Pons (tissue), 1 donor: ENCODE measurements at regions not wholly inside any gene's neighbourhood (a gene's known extent, or its start where the extent isn't known, plus 50 kb on each side); places are given as distances from the start of the nearest gene placed in this dataset.

Experiments
- DNase-seq: peaks from one replicate; pipeline ENCODE4 v3.0.0-alpha.2; 2016; ENCODE audit warnings: low spot score

DNA sequence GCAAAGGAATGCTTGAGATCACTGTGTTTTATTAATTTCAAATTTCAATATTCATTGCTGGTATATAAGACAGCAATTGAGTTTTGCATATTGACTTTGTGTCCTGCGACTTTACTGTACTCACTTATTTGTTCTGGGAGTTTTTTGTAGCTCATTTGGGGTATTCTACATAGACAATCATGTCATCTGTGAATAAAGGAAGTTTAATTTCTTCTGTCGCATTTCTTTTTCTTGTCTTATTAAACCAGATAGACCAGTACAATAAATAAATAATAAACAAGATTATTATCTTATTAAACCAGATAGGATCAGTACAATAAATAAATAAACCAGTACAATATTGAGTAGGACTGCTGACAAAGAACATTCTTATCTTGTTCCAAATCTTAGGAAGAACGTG is 448.2 kb downstream of the RPS24 start:
- DNase-seq = no peak

DNA sequence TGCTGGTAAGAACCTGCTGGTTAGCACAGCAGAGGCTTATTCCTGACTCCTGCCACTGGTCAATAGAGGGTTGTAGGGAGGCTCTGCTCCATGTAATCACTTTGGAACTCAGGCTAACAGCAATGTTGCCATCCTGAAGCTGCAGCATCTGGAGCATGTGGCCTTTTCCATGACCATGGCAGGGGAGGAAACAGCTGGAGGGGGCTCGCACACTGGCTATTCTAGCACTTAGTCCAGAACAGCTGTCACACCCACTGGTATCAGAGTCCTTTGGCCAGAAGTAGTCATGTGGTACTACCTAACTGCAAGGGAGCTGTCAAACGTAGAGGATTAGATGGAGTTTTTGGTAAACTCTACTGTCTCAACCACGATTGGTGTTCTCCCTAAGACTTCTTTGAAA is 450.0 kb downstream of the RPS24 start:
- no peak for DNase-seq

DNA sequence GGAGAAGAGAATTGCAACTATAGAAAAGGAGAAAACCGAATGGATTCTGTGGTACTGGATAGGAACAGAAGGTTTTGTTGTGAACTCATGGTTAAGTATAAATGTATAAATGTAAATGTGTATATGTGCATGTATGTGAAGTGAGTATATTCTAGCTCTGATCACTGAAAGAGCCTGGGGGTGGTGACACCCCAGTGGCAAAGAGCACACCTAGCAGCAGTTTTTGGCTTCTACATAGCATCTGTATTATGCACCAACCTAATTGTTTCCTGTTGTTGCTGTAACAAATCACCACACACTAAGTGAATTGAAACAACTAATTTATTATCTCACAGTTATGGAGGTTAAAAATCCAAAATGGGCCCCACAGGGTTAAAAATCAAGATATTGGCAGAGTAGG is 455.4 kb downstream of the RPS24 start:
- no peak for DNase-seq

DNA sequence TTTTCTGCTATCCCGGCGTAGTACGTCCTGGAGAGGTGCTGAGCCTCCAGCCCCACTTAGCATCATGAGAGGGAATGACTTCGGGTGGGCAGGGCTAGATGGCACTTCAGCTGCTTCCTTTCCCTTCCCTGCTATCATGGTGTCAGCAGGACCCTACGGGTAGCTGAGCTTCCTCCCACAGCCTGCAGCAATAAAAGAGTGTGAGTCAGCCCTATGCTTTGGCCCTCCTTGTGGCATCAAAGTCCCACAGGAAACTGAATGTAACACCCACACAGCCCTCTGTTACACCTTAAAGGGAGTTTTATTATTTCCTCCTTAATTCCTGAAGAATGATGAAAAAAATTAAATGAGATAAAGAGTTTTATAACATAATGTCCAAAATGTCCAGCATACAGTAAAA is 458.1 kb downstream of the RPS24 start:
- DNase-seq = no peak

DNA sequence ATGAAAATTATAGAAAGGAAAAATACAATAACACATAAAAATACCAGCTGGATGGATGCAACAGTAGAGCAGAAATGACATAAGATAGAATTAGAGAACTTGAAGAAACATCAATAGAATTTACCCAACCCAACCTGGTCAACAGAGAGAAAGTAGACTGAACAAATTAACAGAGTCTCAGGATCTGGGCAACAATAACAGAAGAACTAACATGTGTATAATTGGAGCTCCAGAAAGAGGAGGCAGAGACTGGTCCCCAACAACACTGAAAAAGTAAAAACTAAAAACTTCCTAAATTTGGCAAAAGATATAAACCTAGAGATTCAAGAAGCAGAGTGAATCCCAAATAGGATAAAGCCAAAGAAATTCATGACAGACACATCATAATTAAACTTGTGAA is 458.8 kb downstream of the RPS24 start:
- DNase-seq = no peak

DNA sequence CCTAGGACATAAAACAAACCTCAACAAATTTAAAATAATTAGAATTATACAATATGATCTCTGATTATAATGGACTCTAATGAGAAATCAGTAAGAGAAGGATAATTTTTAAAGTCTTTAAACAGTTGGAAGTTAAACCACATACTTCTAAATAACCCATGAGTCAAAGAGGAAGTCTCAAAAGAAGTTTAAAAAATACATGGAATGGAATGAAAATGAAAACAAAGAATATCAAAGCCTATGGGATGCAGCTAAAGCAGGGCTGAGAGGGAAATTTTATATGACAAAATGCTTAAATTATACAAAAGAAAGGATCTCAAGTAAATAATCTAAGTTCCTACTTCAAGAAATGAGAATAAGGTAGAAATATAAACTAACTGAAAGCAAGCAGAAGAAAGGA is 460.5 kb downstream of the RPS24 start:
- DNase-seq = no peak

DNA sequence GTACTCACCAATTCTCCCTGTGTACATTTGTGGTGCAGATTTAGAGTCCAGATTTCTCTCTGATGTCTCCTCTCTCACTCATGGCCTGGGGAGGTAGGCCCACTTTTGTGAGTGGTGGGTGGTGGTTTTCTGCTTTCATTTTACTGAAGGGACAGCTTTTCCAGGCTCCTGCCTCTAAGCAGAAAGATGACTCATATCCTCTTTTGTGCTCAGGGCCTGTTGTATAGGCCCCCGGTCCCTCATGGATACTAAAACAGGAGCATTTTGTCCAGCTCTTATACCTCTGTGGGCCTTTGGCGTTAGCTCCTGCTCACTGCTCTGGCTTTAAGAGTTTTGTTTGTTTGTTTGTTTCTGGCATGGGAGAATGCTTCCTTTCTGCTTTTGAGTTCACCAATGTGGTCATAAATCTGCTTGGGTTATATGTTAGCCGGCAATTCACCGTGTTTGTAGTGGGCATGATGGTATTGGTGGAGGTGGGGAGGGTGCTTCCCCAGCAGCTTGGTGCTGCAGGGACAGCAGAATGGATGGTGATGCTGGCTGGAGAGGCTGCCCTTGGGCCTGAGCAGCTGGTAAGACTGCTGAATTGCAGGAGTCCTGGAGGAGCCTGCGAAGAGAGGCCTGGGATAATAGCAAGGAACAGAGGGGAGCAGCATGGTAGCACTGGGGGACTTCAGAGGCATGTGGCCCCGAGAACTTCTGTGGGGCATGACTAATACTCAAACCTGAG is 468.7 kb downstream of the RPS24 start:
- no peak for DNase-seq

DNA sequence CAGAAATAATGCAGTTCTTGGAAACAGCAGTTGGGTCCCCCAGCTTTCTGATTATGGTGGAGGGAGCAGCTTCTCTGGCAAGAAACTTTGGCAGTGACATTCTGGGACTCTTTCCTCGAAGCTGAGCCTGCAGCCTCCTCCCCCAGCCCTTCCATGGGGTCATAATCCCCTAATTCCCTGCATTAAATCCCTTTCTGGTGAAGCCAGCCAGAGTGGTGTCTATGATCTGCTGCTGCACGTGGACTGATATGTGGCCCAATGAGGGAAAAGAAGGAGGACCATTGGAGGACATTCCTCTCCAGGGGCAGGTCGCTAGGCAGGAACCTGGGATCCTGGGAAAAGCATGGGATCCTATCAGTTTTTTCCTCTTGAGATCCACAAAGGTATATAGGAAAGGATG is 470.5 kb downstream of the RPS24 start:
- no peak for DNase-seq

DNA sequence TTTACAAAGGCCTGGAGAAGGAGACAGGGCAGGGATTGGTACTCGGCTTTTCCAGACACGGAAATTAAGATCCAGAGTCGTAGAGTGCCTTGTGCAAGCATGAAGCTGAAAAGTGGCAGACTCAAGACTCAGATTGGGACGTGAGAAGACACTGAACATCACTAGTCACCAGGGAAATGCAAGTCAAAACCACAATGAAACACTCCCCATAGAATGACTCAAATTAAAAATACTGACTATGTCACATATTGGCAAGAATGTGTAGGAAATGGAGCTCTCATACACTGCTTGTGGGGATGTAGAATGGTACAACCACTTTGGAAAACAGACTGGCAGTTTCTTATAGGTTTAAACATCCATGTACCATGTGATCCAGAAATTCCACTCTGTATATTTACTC is 472.0 kb downstream of the RPS24 start:
- no peak for DNase-seq

DNA sequence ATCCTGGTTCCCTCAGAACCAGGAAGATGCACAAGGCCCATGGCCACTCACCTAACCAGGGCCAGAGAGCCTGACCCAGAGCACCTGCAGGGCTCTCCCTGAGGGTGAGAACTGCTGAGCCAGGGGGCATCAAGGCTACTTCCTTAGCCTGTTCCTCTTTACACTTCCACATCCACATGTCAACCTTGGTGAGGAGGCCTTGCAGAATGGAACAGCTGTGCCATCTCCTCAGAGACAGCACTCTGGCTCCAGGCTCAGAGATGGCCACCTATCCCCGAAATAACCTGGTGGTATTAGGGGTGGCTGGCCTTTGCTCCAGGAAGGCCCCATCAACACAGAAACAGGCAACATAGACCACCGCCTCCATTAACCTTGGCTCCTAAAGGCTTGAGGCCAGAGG is 473.0 kb downstream of the RPS24 start:
- no peak for DNase-seq

DNA sequence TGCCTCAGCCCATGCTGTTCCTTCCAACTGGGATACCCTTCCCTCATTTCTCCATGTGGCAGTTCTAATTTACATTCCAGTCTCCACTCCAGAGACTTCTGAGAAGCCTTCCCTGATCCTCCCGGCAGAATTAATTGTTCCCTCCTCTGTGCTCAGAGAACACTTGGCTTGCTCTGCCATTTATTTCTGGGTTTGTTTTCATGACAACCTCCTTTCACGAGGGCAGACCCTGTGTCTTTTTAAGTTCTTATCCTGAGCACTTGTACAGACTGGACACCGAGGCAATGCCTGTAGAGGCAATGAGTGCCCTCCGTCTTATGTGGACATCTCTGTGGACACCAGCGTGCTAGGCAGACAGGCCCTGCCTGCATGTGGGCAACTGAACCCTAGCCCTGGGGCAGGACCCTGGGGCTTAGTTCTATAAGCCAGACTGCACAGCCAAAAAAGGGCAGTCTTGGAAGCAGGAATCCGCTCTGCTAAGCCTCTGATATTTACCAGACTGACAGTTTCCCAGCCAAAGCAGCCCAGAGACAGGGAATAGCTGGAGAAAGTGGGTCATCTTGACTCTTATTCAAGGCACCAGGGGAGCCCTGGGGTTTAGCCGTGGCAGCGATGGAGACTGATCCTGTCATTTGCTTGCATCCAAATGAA is 474.0 kb downstream of the RPS24 start:
- DNase-seq = no peak

DNA sequence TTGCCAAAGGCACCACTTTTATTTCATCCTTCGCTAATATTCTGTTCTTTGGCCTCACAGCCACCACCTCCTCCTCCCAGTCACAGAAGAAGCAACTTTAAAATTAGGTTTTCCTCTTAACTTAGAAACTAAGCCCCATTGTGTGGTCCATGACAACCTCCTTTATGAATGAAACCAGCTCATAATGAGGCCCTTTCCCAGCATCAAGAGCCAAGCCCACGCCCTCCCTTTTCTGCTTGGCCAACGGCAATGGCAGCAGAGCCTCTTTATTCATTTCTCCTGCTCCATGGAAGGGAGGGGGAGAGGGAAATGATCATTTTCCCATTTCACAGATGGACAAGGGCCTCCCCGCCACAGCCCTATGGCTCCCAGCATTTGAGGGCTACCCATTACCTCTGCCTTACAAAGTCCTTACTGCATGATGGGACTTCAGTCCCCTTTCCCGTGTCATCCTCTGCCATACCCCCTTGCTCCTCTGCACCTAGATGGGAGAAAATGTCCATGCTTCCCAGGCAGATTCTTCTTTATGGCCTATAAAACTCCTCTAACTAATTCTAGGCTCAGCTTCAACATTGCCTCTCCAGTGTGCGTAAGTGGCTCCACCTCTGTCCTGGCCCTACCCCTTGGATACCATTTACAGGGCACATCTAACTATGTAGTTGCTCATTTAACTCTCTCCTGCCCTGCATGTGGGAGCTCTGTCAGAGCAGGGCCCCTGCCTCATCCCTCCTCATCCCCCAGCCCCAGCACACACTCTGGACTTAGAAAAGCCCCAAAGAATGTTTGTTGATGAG is 475.5 kb downstream of the RPS24 start:
- peak; percentile 54 for DNase-seq

DNA sequence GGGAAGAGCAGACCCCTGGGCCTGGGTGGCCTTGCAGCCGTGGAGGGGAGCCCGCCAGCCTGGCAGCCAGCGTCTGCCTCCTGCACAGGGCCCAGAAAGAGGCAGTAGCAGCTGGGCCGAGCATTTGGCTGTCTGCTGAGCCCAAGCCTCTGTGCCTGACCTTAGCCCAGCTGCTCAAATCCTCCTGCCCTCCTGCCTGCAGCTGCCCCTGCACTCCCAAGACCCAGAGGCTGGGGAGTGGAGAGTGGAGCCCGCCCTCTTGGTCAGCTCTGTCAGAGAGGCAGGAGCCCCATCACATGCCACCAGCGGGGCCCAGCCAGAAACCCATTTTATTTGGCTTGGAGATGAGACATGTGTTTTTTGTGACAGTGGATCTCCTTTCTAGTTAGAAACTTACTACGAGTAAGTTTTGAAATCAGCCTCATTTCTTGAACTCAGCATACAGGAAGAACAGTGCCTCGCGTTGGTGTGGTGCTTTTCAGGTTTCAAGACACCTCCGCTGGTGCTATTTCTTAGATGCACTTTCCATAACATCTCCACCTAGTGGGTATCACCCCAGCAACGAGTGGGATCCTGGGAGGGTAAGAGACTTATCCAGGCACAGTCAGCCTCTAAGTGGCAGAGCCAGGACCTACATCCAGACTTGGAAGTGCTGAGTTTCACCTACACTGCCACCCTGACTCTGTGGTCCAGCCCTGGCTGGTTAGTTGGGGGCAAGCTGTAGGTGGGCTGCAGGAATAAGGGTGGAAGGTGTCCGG is 477.1 kb downstream of the RPS24 start:
- no peak for DNase-seq

DNA sequence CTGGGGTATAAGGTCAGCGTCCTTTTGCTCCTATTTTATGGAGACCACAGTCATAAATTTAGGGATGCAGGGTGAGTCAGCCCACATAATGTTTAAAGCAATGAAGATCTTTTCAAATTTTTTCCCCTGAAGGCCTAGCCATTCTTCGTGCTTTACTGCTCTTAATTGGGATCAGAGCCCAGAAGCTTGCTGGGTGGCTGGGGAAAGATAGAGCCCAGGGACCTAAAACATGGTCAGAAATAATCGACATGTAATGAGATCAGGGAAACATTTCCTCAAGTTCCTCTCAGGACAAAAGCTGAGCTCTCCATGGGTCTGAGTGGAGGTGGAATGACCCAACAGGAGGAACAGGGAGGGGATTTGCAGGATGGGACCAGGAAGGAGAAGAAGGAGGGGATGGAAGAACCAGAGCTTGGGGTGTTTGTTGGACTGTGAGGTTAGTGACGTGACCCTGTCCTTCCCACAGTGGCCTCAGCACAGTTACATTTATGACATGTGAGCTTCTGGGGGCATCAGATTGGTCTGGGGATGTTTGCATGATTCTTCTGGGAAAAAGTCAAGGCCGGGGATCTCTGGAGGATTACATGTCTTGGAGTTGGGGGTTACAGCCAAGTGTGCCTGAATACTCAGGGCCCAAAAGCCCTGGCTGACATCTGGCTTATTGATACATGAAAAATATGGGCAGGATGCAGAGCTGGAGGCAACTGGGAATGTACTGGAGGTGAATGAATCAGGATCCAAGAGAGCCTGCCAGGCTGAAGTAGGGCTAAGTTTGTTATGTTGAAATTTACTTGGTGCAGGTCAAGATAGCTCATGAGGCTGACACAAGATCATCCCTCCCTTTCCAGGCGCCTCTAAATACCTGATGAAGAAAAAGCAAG is 477.9 kb downstream of the RPS24 start:
- DNase-seq = no peak

DNA sequence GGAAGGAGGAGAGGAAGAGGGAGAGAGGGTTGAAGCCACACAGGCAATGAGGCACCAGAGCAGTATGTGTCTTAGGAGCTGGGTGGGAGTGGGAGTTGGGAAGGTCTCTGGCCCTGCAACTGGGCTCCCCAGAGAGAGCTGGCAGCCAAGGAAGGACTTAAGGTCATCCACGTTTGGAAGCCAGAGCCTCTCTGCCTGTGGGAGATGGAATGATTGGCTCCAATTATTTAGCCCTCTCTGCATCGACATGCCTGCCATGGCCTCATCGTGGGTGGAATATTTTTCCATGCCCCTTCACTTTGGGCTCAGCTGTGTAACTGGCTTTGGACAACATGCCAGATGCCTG is 478.5 kb downstream of the RPS24 start:
- DNase-seq = no peak

DNA sequence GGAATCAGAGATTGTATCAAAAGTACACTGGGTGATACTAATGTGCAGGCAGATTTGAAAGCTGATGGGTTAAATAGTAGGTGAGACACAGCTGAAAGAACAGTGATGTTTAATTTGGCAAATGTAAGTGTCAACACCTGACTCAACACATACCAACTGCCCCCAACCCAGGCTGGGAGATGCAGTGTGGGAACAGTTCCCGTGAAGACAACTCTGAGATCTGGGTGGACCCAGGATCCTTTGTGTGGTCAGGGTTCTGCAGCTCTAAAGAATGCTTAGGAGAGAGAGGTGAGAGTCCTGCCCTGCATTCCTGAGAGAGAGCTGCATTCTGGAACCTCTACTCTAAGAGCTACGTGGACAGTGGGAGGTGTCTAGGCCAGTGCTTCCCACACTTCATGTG is 479.7 kb downstream of the RPS24 start:
- DNase-seq = no peak

DNA sequence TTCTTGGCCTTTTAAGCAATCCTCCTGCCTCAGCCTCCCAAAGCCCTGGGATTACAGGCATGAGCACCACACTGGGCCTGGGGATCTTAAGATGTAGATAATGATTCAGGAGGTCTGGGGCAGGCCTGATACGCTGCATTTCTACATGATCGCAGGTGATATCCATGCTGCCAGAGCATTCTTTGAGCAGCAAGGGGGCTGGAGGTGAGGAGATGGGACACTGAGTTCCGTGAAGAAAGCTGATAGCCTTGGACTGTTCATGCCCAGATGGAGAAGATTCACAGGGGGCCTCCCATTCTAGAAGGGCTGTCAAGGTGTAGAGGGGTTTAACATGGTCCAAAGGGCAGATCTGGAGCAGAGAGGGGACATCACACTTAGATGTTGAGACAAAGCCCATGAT is 480.3 kb downstream of the RPS24 start:
- no peak for DNase-seq

DNA sequence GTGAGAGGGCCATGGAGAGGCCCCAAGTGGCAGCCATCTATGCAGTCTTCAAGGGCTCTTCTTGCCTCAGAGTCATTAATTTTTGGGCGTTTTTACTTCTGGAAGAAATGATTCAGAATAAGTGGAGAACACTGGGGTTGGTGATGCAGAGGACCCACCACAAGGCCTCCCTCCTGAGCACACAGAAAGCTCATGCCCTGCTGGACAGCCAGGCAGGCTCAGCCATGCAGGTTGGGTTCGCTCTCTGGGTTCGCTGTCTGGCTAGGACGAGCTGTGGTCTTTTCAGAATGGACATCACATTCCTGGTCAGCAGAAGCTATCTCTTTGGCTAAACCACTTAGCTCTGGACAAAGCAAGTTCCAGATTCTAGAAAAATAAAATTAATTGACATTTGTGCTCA is 480.8 kb downstream of the RPS24 start:
- no peak for DNase-seq

DNA sequence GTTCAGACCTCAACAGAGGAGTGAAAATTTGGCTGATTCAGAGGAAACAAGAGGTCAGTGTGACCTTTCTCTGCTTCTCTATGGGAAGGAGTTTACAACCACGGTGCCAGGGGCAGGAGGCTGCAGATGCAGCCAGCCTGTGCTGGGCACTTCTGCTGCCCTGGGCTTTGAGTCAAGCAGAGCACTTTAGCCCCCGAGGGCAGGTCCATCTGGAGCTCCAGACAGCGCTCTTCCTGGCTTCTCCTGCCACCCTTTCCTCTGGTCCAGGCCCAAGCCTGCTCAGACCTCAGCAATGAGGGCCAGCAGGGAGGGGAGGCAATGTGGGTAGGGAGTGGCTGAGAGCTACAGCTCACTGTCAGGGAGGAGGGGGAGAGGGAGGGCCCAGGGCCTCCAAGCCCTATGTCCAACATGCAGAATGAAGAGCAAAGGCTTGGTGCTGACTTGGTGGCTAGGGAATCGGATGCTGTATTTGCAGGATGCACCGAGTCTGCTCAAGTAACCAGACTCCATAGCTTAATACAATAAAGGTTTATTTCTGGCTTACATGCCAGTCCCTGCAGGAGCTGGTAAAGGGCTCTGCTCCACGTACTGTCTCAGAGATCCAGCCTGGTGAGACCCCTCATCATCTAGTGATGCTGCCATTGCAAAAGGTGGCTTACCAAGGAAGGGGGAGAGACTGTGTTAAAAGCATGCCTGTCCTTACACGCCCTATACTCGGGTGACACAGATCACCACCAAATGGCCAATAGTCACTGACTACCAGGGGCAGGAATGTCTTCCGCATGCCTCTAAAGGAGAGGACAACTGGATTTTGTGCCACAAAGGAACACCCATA is 481.6 kb downstream of the RPS24 start:
- DNase-seq = no peak

DNA sequence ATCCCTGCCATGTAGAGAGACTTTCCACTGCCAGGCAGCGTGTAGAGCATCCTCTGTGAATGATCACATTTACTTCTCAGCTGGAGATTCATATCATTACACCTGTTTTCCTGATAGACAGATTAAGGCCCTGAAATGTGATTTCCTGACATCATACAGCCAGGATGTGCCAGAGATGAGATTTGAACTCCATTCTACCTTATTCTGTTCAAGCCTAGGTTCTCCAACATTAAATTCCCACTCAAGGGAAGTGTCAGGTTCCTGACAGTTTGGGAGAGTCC is 482.1 kb downstream of the RPS24 start:
- DNase-seq = no peak

DNA sequence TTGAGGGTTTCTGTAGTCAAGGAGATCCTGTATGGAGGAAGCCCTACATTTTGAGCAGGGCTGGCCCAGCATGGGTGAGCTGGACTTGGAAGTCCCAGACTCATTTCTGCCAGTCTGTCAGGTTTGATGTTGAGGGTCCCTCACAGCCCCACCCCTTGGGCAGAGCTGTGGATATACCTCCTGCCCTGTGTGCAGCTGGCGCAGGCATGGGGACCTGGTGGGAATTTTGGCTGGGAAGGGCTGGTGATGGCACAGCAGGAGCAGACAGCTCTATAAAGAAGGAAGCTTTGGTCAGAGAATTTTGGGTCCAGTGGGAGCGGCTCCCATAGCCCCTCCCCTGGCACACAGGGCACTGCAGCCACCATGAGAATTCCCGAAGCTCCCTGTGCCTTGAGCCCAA is 482.6 kb downstream of the RPS24 start:
- DNase-seq = no peak
